Posterior cingulate gyrus (tissue), 11 donors: ENCODE measurements at regions not wholly inside any gene's neighbourhood (a gene's known extent, or its start where the extent isn't known, plus 50 kb on each side); places are given as distances from the start of the nearest gene placed in this dataset.
"Not testable (repeated sequence)": the region's sequence is repeated elsewhere in the genome, so short reads cannot be mapped to it uniquely, and the experiment has no call there.

ENCODE experiments used
- DNase-seq, 10 donors: peaks; one replicate each; pipeline versions ENCODE4 v3.0.0 to v3.0.0-alpha.2; 2020 to 2021; ENCODE audit warnings: mixed read lengths in 3 of 10
- intact Hi-C: fragments of 100-400 bp; cut with DNase I; formaldehyde crosslinking; loops from one replicate; pipeline ENCODE4 v1.15.1; 2023

GRCh38 chr7:138359870-138360559 lies 100.0 kb upstream of the TRIM24 start:
- intact Hi-C loops = no loop called here
- no peak for DNase-seq

DNA sequence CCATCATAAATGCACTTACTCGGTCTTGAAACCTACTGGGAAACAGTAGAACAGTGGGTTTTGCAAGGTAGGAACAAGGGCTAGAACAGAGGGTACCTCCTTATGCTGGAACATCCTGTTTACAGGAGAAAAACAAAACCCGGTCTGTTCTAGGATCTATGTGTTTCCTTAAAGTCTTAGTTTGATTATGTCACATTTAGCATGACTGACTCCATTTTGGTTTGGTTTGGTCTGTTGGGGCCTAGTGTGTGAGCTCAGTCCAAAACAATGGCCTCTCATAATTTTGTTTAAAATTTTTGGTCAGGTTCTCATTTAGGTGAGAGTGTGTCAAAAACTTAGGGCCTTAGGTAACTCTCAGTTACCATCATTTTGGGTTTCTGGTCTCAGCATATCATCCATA lies 96.3 kb upstream of the TRIM24 start:
- intact Hi-C loops = no loop called here
- no peak for DNase-seq

- DNase-seq, intact Hi-C loops: not testable (repeated sequence)
Measured at GRCh38 chr7:138366137-138366536, 93.9 kb upstream of the TRIM24 start.

DNA sequence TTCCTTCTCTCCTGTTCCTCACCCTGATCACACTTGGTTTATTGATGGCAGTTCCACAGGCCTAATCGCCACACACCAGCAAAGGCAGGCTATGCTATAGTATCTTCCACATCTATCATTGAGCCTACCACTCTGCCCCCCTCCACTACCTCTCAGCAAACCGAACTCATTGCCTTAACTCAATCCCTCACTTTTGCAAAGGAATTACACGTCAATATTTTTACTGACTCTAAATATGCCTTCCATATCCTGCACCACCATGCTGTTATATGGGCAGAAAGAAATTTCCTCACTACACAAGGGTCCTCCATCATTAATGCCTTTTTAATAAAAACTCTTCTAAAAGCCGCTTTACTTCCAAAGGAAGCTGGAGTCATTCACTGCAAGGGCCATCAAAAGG lies 93.4 kb upstream of the TRIM24 start:
- intact Hi-C loops, DNase-seq: not testable (repeated sequence)

- intact Hi-C loops = no loop called here
Measured at GRCh38 chr7:138369797-138370196, 90.3 kb upstream of the TRIM24 start.

GRCh38 chr7:138370956-138371355 lies 89.1 kb upstream of the TRIM24 start:
- no peak for DNase-seq
- intact Hi-C loops = no loop called here

More at GRCh38 chr7:138369797-138370196, 90.3 kb upstream of the TRIM24 start:
- no peak for DNase-seq

- intact Hi-C loops = no loop called here
- no peak for DNase-seq
Measured at GRCh38 chr7:138374119-138374693, 85.9 kb upstream of the TRIM24 start.

GRCh38 chr7:138377306-138377705 lies 82.8 kb upstream of the TRIM24 start:
- intact Hi-C loops = no loop called here

DNA sequence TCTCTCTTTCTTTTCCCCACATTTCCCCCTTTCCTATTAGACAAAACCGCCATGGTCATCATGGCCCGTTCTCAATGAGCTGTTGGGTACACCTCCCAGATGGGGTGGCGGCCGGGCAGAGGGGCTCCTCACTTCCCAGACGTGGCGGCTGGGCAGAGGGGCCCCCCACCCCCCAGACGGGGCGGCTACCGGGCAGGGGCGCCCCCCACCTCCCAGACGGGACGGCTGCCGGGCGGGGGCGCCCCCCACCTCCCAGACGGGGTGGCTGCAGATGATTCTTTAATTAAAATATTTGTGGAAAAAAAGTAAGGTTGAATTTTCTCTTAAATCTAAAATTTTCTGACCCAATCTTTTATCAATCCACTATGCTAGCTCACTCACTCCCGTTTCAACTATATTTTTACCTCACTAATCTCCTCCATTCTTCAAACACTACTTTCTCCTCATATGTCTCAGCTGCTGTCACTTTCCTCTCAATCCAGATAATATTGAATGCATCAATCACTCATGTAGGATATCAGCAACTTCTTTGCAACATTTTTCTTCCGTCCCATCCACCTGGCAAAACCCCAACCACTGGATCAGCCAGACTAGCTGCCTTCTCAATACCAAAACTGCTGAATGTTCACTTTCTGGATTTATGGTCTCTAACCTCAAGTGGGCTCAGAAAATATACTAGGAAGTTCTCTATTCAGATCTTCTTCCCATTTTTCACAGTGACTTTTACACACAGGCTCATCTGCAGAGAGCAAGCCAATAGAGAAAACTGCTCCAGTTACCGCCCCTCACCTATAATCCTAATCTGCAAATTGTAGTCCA lies 81.1 kb upstream of the TRIM24 start:
- DNase-seq = no peak
- intact Hi-C loops = no loop called here

More at GRCh38 chr7:138377306-138377705, 82.8 kb upstream of the TRIM24 start:
- DNase-seq = no peak

DNA sequence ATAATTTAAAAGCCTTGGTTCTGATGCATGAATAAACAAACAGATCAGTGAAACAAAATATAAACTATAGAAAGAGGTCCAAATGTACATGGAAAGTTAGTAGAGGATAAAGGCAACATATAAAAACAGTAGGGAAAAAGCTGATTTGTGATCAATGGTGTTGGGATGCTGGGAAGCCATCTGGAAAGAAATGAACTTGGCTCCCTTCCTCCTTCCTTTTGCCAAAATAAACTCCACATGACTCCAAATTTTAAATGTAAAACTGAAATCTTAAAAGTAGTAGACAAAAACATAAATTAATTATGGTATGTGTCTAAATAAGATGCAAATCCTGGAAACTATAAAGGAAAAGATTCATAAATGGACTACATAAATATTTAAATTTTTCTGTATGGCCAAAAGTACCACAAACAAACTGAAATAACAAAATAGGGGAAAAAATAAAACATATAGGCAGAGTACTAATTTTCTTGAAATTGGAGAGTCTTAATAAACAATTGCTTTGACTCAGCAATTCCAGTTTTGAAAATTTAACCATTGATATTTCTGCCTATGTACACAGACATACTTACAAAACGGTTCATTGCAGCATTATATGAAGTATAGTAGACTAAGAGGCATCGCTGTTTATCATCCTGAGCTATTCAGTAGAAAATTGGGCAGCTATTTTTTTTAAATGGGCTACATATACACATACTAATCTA lies 77.0 kb upstream of the TRIM24 start:
- intact Hi-C loops = no loop called here
- no peak for DNase-seq

DNA sequence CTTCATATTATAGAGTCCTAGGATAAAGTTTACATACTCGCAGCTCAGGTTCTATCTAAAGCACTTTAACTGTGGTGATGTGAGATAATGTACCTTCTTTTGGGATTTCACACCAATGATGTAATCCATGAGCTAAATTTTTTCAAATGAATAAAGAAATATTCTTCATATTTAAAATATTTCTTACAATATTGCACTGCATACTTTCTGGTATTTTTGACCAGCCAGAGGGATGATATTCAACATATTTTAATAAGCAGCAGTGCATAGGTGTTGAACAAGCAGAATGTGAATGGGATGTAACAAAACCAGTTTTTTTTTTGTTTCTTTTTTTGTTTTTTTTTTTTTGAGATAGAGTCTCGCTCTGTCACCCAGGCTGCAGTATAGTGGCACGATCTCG lies 73.2 kb upstream of the TRIM24 start:
- intact Hi-C loops = no loop called here
- no peak for DNase-seq

- intact Hi-C loops = no loop called here
- DNase-seq = no peak
Measured at GRCh38 chr7:138387755-138388475, 72.1 kb upstream of the TRIM24 start.

- DNase-seq = no peak
- intact Hi-C loops = no loop called here
Measured at GRCh38 chr7:138388673-138389491, 71.2 kb upstream of the TRIM24 start.

- no peak for DNase-seq
- intact Hi-C loops = no loop called here
Measured at GRCh38 chr7:138395763-138396162, 64.3 kb upstream of the TRIM24 start.

DNA sequence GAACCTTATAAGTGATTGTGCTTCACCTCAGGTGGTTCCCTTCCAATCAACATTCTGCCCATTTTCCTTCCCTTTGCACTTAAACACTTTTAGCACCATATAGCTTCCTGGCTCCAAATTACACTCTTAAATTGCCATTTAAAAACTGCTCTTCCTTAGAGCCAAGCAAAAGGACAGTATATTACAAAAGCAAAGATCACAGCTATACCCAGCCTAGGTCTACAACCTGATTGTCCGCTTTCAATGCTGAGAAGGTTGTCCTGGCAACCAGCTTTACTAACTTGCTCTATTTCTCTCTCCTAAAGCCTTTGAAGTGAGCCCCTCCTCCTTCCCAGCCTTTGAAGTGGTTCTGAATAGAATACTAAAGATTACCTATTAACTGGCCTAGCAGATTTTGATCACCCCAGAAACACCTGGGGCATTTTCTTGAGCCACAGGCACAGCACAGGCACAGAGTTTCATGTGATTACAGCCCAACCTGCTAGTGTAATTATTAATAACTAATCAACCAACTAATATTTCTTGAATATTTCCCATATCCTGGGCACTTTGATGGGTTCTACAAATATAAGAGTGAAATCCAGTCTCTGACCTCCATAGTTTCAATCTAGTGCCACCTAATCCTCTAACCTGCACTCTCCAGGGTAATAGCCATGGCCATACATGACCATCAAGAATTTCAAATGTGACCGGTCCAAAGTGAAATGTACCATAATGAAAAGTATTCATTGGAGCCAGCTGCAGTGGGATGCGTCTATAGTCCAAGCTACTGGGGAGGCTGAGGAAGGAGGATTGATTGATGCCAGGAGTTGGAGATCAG lies 63.6 kb upstream of the TRIM24 start:
- no peak for DNase-seq
- intact Hi-C loops = no loop called here

GRCh38 chr7:138397071-138397433 lies 63.0 kb upstream of the TRIM24 start:
- intact Hi-C loops, DNase-seq: not testable (repeated sequence)

- no peak for DNase-seq
- intact Hi-C loops = no loop called here
Measured at GRCh38 chr7:138398857-138399256, 61.2 kb upstream of the TRIM24 start.

DNA sequence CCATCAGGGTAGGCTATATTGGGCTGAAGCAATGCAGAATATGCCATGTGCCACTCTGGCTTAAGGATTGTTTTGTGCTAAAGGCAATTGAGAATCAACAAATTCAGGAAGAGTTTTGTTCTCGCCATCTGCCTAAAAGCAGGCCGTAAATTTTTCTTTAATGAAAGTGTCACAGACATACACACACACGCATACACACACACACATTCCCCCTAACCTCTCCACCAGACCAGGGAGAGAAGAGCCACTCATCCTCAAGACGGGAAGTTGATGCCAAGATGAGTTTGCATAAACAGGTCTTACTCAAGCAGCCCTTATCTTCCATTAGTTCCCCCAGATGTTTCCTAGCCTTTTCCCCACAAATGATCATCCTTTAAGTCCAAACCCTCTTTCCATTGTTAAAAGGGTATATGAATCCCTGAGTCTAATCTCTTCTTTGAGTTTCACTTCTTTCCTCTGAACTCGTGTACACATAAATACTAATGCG lies 59.6 kb upstream of the TRIM24 start:
- intact Hi-C loops = no loop called here
- no peak for DNase-seq

- intact Hi-C loops = no loop called here
- DNase-seq = no peak
Measured at GRCh38 chr7:138402749-138403148, 57.3 kb upstream of the TRIM24 start.
